ENCODE measurements at regions not wholly inside any gene's neighbourhood (a gene's known extent, or its start where the extent isn't known, plus 50 kb on each side); places are given as distances from the start of the nearest gene placed in this dataset.

DNA sequence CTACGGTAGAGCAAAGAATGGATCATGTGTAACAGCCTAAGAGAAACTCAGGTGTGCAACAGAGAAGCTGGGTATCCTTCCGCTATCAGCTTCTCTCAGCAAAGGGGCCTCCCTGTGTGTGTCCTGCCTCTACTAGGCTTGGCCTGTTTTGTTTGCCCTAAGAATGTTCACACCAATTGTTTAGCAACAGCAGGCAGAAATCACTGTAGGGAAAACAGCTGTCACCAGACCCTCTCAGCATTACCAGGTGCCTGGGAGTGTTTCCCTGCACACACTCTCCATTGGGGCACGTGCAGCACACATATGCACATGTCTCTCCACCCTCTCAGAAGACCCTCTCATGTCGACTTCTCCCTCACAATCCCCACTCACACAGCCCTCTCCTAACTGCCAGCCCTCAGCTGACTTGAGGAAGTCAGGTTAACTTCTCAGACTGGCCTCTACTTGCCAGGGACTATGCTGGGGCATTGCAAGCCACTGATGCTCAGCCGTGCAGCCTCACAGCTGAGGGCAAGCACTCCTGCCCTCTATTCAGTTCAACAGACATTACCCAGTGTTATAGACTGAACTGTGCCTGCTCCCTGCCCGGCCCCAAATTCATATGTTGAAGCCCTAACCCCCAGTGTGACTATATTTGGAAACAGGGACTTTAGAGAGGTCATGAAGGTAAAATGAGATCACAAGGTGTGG lies 97.6 kb downstream of the TRIM29 start:
- Mint-ChIP-seq H3K36me3 (no peaks in the 10 kb centered on the region), H3K27me3 (peaks cover 58% of the 10 kb centered on the region), H3K4me3 (no peak overlapping the region), H3K27ac (no peak overlapping the region), H3K9me3 (peaks cover 9% of the 10 kb centered on the region), H3K4me1 (no peaks in the 10 kb centered on the region)
- ATAC-seq = no peak

DNA sequence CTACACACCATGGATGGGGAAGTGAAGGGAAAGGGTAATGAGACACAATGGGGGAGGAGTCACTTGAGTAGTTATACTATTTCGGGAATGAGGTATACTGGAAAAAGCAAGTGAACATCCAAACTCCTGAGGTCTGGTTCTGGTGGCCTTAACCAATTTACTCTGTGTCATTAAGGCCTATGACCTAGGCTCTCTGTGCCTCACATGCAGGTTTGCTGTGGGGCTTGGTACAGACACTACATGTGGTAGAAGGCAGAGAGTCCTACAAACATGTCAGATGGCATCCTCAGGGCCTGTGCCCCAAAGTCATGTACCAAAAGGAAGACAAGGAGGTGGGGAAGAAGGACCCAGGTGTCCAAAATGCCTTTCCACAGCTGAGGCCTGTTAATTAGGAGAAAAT lies 98.9 kb downstream of the TRIM29 start:
- Mint-ChIP-seq H3K9me3 (peaks cover 9% of the 10 kb centered on the region), H3K27ac (no peak overlapping the region), H3K27me3 (peaks cover 48% of the 10 kb centered on the region), H3K36me3 (no peaks in the 10 kb centered on the region), H3K4me1 (no peaks in the 10 kb centered on the region), H3K4me3 (no peak overlapping the region)
- no peak for ATAC-seq

DNA sequence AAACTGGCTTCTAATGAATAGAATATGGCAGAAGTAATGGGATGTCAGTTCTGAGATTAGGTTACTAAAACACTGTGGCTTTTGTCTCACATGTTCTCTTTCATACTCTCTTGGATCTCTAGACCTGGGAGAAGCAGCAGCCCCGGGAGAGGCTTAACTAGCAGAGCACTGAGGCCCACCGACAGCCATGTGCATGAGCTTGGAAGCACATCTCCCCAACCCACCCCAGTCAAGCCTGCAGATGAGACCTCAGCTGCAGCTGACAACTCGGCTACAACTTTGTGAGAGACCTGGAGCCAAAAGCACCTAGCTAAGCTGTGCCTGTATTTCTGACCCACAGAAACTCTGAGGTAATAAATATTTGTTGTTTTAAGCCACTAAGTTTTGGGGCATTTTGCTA lies 100.8 kb downstream of the TRIM29 start:
- Mint-ChIP-seq H3K4me1 (no peaks in the 10 kb centered on the region), H3K27ac (no peak overlapping the region), H3K36me3 (no peaks in the 10 kb centered on the region), H3K4me3 (no peak overlapping the region), H3K9me3 (peaks cover 9% of the 10 kb centered on the region), H3K27me3 (peaks cover 40% of the 10 kb centered on the region)
- no peak for ATAC-seq

DNA sequence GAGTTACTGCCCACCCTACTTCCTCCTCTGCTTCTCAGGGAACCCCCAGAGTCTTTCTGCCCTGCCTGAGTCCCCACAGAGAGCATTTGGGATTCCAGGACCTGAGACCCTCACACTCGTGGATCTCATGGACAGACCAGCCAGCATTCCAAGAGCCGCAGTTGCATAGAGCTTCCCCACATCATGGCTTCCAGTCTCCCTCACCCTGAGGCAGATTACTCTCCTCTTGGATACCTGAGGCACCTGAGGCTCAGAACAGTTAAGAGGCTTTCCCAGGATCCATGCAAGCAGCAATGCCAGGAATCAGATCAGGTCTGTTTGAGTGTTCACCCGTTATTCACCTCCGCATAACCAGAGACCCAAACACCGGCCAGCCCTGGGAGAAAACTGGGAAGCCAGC lies 102.2 kb downstream of the TRIM29 start:
- no peak for ATAC-seq
- peaks cover 9% of the 10 kb centered on the region for H3K9me3 Mint-ChIP-seq
- no peaks in the 10 kb centered on the region for H3K36me3 Mint-ChIP-seq
- H3K27ac Mint-ChIP-seq = no peak overlapping the region
- H3K4me3 Mint-ChIP-seq = no peak overlapping the region
- peaks cover 34% of the 10 kb centered on the region for H3K27me3 Mint-ChIP-seq
- no peaks in the 10 kb centered on the region for H3K4me1 Mint-ChIP-seq

DNA sequence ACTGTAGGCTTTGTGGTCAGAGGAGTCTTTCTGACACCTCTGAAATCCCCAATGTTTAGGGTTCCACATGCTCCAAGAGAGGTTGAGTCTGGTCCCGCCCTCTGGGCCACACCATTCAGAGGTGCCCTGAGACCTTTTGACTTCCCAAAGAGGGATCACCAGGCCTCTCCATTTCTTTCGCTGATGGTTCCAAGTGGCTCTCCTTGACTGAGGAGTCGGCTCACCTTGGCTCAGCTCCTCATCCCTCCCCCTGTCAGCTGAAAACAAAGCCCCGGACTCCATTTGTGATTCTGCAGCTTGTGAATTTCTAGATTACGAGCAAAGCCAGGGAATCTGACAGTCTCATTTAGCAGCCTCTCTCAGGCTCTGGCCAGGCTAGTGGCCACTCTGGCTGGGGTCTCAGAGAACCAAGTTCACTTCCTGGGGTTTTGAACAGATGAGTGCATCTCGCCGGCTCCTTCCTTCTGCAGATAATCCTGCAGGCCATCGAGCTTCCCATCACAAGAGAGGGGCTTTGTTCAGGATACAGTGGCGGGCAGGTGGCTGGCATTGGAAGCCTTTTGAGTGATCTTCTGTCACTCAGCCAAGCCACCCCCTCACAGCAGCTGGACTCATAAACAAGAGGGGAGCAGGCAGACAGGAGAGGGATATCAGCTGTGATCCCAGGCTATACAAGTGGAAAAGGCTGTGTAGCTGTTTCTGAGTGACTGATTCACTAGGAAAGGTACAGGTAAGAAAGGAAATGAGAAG lies 102.9 kb downstream of the TRIM29 start:
- peaks cover 9% of the 10 kb centered on the region for H3K9me3 Mint-ChIP-seq
- peaks cover 29% of the 10 kb centered on the region for H3K27me3 Mint-ChIP-seq
- H3K36me3 Mint-ChIP-seq = no peaks in the 10 kb centered on the region
- no peak overlapping the region for H3K27ac Mint-ChIP-seq
- H3K4me3 Mint-ChIP-seq = no peak overlapping the region
- no peaks in the 10 kb centered on the region for H3K4me1 Mint-ChIP-seq
- no peak for ATAC-seq

DNA sequence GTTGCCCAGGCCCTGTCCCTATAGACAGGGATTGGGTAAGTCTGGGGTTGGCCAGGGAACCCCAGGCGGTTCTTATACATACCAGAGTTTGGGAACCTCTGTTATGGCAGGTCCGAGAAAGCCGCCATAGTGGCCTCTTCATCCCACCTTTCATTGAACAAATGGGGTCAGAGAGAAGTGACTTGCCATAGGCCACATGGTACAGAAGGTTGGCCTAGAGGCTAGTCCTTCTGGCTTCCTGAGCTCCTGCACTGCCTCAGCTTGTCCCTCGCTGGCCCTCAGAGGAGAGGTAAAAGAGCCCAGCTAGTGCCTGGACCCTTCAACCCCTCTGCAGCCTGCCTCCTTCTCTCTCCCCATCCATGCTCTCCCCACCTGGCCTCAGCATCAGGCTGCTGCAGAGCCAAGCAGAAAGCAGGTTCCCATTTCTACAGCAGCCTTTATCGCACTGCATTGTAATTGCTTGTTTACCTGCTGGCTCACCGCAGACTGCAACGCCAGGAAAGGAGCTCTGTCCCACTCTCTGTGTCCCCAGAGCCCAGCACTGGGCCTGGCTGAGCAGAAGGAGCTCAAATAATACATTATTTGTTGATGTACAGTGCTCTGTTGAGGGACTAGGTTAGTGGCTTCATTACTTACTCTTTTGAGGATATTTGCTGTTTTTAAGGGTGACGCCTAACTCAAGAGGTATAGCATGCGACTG lies 103.6 kb downstream of the TRIM29 start:
- H3K27ac Mint-ChIP-seq = no peak overlapping the region
- H3K36me3 Mint-ChIP-seq = no peaks in the 10 kb centered on the region
- H3K27me3 Mint-ChIP-seq = peaks cover 34% of the 10 kb centered on the region
- H3K9me3 Mint-ChIP-seq = peaks cover 9% of the 10 kb centered on the region
- H3K4me3 Mint-ChIP-seq = no peak overlapping the region
- H3K4me1 Mint-ChIP-seq = no peaks in the 10 kb centered on the region
- no peak for ATAC-seq

DNA sequence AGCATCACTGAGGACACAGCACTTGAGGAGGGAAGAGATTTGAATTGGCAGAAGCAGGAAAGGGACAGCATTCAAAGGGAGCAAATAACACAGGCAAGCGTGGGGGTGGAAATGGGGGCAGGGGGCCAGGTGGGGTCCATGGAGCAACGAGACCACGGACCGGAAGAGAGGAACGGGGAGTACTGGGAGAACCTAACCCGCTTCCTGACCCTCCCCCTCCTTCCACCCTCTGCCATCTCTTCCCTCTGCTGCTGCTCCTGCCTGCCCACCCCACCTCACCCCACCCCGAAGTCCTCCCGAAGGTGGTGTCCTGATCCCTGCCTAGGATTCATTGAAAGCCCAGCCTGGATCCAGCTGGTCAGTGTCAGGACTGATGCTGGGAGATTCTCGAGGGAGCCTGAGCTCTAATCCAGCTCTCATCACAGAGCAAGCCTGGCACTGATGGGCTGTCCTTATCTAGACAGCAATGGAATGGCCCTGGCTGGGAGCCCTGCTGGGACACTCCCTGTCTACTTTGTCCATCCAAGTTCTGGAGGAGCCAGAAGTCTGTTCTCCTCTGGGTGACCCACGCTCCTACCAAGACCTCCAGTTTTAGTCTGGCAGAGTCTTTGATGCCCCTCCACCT lies 105.0 kb downstream of the TRIM29 start:
- ATAC-seq = no peak
- Mint-ChIP-seq H3K36me3 (no peaks in the 10 kb centered on the region), H3K4me1 (no peaks in the 10 kb centered on the region), H3K27ac (no peak overlapping the region), H3K27me3 (peaks cover 36% of the 10 kb centered on the region), H3K4me3 (no peak overlapping the region), H3K9me3 (peaks cover 9% of the 10 kb centered on the region)

DNA sequence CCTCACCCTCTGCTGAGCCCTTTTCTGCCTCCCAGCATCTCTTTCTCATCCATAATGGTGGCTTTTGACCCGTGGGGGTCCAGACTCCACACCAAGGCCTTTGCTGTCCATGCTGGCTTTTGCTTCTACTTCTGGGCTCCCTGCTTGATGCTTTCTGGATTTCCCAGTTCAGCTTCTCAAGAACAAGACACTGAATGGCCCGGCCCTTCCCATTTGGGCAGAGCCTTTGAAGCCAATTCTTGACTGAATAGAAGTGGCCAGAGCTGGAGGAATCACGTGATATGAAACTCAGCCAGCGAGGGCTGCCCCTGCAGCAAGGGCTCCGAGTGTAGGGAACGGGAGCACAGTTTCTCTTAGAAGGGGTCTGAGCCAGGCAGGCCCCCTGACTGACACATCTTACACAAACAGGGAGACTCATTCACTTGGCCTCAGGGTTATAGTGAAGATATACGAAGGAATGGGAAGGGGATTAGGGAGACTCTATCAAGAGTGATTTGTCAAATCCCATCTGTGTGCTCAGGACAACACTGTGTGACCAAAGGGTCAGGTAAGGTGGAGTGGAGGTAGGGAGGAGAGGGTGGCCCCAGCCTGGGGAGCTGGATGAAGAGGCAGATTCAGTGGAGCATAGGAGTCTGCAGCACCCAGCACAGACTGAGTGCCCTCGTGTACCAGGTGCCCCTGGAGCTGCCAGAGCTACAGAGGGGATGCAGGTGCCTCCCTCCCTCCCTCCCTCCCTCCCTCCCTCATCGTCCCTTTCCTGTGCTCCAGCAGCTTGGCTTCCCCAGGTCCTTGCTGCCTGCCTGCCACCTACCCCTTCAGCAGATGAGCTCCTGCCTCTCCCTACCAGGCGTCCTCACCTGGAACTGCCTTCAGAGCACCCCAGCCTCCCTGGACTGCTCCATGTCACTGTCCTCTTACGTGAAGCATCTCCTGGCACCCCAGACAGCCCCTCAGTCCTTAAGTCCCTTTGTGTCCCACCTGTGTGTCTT lies 106.0 kb downstream of the TRIM29 start:
- H3K27ac Mint-ChIP-seq = no peak overlapping the region
- peaks cover 45% of the 10 kb centered on the region for H3K27me3 Mint-ChIP-seq
- H3K4me3 Mint-ChIP-seq = no peak overlapping the region
- no peak for ATAC-seq
- no peaks in the 10 kb centered on the region for H3K36me3 Mint-ChIP-seq
- H3K9me3 Mint-ChIP-seq = peaks cover 2% of the 10 kb centered on the region
- no peaks in the 10 kb centered on the region for H3K4me1 Mint-ChIP-seq

DNA sequence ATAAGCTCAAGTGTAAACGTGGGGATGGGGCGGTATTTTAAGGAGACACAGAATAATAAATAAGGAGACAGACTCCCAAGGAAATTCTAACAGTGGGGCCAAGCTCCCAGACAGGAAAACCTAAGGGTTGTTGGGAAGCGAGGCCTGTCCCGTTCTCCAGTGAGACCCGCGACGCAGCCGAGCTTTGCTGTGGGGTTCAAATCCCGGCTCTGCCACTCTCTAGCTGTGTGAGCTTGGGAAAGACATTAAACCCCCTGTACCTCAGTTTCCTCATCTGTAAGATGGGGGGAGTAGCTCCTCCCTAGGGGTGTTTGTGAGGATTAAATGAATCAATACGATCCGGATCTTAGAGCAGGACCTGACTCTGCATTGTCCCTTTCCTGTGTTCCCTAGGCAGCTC lies 106.8 kb downstream of the TRIM29 start:
- H3K36me3 Mint-ChIP-seq = no peaks in the 10 kb centered on the region
- H3K4me1 Mint-ChIP-seq = no peaks in the 10 kb centered on the region
- ATAC-seq = no peak
- H3K4me3 Mint-ChIP-seq = no peak overlapping the region
- no peaks in the 10 kb centered on the region for H3K9me3 Mint-ChIP-seq
- peaks cover 45% of the 10 kb centered on the region for H3K27me3 Mint-ChIP-seq
- no peak overlapping the region for H3K27ac Mint-ChIP-seq

DNA sequence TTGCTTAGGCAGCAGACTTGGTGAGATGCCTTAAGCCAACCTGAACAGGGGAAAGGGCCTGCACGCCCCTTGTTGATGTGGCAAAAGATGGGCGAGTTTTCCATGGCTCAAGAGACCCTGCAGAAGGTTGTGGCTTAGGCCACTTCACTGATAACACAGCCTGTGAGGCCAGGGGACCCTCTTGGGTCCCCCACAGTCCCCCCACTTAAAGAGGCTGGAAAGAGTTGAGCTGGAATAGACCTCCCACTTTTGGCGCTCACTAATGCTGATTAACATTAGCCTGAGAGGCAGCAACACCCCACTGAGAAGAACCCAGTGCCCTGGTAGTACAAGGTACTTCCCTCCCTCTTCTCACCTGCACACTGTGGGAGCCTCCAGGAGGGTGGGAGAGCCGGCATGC lies 107.5 kb downstream of the TRIM29 start:
- Mint-ChIP-seq H3K27ac (no peak overlapping the region), H3K9me3 (no peaks in the 10 kb centered on the region), H3K36me3 (no peaks in the 10 kb centered on the region), H3K4me3 (no peak overlapping the region), H3K4me1 (no peaks in the 10 kb centered on the region), H3K27me3 (peaks cover 45% of the 10 kb centered on the region)
- ATAC-seq = no peak

DNA sequence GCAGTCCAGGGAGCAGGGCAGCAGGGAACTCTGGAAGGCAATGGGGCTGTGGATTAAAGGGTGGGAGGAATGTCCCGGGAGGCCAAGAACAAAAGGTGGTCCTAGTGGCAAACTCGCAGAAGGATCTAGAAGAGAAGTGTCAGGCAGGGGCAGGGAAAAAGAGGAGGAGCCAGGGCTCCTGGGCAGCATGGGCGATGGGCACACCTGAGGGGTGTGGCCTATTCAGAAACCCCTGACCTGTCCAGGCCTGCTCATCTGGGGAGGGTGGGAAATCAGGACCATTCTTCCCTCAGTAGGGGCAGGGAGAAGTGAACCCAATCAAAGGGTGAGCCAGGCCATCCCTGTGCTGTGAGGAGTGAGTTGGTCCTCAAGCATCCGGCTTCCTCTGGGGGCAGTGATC lies 108.6 kb downstream of the TRIM29 start:
- no peaks in the 10 kb centered on the region for H3K36me3 Mint-ChIP-seq
- no peaks in the 10 kb centered on the region for H3K9me3 Mint-ChIP-seq
- H3K27ac Mint-ChIP-seq = no peak overlapping the region
- no peaks in the 10 kb centered on the region for H3K4me1 Mint-ChIP-seq
- peaks cover 45% of the 10 kb centered on the region for H3K27me3 Mint-ChIP-seq
- no peak for ATAC-seq
- H3K4me3 Mint-ChIP-seq = no peak overlapping the region

DNA sequence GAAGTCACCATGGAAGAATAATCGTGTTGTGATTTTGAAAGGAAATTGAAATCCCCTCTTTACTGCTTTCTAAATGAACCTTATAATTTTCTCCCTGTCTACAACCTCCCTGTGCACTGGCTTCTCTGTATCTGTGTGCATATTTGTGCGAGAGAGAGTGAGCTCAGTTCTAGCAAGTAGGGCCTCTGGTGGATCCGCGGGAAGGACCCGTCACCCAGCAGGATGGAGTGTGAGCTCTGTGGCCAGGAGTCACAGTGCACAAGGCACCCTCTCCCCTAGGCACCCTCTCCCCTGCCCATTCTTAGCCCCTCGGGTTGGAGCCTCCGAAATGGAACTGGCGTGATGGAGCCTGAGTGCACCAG lies 109.0 kb downstream of the TRIM29 start:
- H3K4me3 Mint-ChIP-seq = no peak overlapping the region
- ATAC-seq = no peak

DNA sequence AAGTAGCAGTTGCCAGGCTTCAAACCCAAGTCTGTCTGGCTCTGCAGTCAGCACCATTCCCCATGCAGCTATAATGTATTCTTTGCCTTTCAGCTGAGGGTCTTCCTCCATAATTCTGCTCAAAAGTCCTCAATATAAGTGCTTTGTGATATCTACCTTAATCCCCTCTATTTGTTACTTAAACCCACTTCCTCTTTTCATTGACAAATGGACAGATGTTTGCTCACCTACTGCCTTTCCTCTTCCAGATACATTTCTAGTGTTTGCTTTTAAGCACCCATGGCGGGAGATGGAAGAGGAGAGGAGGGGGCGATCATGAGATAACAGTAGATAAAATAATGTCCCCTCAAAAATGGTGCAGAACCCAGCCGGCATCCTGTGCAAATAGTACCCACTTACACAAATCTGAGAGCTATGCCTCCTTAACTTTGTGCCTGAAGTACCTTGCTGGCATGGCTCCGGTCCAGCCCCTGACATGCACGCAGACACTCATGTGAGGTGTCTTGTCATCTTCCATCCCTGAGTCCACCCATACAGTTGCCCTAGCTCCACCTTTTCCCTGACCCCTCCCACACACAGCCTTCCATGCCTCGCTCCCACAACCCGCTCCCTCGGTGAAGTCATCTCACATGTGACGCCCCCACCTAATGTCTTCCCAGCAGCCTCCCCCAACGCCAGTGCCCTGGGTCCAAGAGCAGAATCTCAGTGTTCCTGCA lies 109.6 kb downstream of the TRIM29 start:
- H3K9me3 Mint-ChIP-seq = no peaks in the 10 kb centered on the region
- H3K27ac Mint-ChIP-seq = no peak overlapping the region
- ATAC-seq = no peak
- H3K27me3 Mint-ChIP-seq = peaks cover 55% of the 10 kb centered on the region
- no peaks in the 10 kb centered on the region for H3K4me1 Mint-ChIP-seq
- no peaks in the 10 kb centered on the region for H3K36me3 Mint-ChIP-seq
- H3K4me3 Mint-ChIP-seq = no peak overlapping the region

More for the DNA sequence above, 109.0 kb downstream of the TRIM29 start:
- H3K27me3 Mint-ChIP-seq = peaks cover 50% of the 10 kb centered on the region
- no peak overlapping the region for H3K27ac Mint-ChIP-seq
- no peaks in the 10 kb centered on the region for H3K36me3 Mint-ChIP-seq
- no peaks in the 10 kb centered on the region for H3K9me3 Mint-ChIP-seq
- no peaks in the 10 kb centered on the region for H3K4me1 Mint-ChIP-seq

DNA sequence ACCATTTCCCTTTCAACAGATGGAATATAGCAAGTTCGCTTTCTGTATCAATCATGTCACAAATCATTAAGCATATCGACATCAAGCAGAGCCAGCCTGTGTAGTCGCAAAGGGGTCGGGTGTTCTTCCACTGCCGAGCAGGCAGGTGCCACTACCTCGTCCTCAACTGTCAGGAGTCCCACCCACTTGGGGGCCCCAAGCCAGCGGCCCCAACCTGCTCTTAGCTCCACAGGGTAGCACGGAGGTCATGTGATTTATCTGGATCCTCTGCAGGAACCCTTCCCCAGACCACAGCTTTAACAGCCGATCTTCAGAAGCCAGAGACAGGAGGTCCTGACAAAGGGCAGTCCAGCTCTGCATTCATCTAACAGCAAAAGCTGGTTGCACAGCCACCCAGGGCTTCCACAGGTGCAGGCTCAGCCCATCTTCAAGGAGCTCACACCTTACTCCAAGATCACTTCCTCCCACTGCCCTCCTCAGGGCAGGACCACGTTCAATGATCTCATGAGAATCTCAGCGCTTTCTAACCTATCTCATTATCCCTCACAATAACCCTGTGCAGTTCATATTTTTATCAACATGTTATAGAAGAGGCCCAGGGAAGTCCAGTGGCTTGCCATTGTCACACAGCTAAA lies 110.2 kb downstream of the TRIM29 start:
- Mint-ChIP-seq H3K9me3 (no peaks in the 10 kb centered on the region), H3K27me3 (peaks cover 59% of the 10 kb centered on the region), H3K4me3 (no peak overlapping the region), H3K36me3 (no peaks in the 10 kb centered on the region), H3K4me1 (no peaks in the 10 kb centered on the region), H3K27ac (no peak overlapping the region)
- ATAC-seq = no peak

Measured in stimulated activated memory B cell treated with anti-CD40 and anti-IgM and Interleukin-4, amounts not matched to agents 10 μg/mL and 1 μg/mL and 100 μg/mL, for 72 hours (primary cell).